ENCODE measurements at regions not wholly inside any gene's neighbourhood (a gene's known extent, or its start where the extent isn't known, plus 50 kb on each side); places are given as distances from the start of the nearest gene placed in this dataset.

DNA sequence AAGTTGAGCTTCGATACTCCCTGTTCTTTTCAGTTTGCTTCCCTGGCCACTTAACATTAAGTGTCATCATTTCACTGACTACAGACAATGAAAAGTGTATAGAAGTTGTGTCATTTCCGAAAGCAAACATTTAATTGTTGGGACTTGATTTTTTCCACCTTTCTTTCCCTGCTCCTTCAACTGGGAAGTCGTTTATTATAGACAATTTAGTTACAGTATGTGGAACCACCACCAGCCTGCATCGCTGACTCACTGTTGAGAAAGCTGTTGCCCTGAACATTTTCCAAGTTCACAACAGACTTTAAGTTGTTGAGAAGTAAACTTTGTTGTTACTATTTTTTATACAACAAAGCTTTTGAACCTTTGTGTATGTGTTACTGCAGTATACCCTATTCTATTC is 788.4 kb upstream of the PRR20A start:
- Histone ChIP-seq H3K27ac (ENCODE audit: low read length) (no peak overlapping the region), H3K4me1 (ENCODE audit: control insufficient read depth, low read depth, low read length) (no peaks in the 10 kb centered on the region), H3K9ac (ENCODE audit: low read length) (no peak overlapping the region), H3K9me3 (ENCODE audit: control insufficient read depth, low read depth, low read length) (no peaks in the 10 kb centered on the region), H3K4me3 (ENCODE audit: low read length) (no peak overlapping the region), H3K36me3 (ENCODE audit: control insufficient read depth, low read depth, low read length) (no peaks in the 10 kb centered on the region), H3K27me3 (ENCODE audit: control insufficient read depth, insufficient read depth, low read length) (no peaks in the 10 kb centered on the region)

DNA sequence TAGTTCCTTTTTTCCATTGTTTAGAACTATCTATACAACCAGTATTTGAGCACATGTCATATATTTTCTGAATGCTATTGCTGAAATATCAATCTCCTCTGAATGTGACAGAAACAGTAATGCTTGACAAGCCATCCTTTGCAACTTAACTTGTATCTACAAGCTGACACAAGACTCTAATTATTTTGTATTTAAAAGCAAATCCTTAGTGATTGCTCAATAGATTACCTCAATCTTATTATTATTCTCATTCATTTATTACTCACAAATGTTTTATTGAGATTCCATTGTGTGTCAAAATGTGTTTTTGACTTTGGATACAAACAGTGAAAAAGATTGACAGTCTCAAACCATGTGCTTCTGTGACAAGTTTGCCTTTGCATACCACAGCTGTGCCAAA is 787.8 kb upstream of the PRR20A start:
- H3K9me3 ChIP-seq (ENCODE audit: control insufficient read depth, low read depth, low read length), result no peaks in the 10 kb centered on the region

DNA sequence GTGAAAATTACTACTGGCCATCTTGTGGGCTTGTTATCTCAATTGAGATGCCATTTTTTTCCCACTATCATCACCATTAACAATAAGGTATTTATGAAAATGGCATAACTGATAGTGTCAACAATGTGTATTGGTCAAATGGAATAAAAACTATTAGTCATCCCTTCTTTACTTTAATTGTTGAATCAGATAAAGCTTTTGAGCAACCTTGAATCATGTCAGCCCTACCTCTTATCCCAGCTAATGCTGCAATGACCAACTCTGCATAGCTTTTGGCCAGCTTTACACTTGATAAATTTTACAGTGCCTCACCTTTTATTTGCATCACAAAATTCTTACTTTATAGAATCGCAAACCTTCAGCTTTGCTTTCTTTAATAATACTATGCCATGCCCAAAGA is 784.0 kb upstream of the PRR20A start:
- H3K4me3 ChIP-seq (ENCODE audit: low read length), result no peak overlapping the region

More for the DNA sequence above, 787.8 kb upstream of the PRR20A start:
- Histone ChIP-seq H3K4me1 (ENCODE audit: control insufficient read depth, low read depth, low read length) (no peaks in the 10 kb centered on the region), H3K27me3 (ENCODE audit: control insufficient read depth, insufficient read depth, low read length) (no peaks in the 10 kb centered on the region), H3K27ac (ENCODE audit: low read length) (no peak overlapping the region), H3K36me3 (ENCODE audit: control insufficient read depth, low read depth, low read length) (no peaks in the 10 kb centered on the region), H3K4me3 (ENCODE audit: low read length) (no peak overlapping the region), H3K9ac (ENCODE audit: low read length) (no peak overlapping the region)

DNA sequence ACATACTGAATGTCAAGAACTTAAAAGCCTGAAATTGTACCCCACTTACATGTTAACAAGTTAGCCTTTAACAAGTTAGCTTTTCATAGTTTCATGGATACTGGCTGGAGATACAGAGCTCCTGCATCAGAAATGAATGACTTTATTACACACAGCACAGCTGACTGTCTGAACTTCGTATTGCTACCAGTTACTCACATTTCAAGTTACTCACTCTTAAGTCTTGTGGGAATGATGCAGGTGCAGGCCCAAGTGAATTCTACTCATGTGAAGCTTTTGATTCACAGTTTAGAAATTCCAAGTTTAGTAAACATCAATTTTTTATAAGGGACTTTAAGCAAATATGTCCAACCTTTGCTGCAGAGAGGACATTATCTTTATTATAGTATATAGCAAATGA is 762.2 kb upstream of the PRR20A start:
- Histone ChIP-seq H3K4me3 (ENCODE audit: low read length) (no peak overlapping the region), H3K9me3 (ENCODE audit: control insufficient read depth, low read depth, low read length) (no peaks in the 10 kb centered on the region), H3K4me1 (ENCODE audit: control insufficient read depth, low read depth, low read length) (no peaks in the 10 kb centered on the region), H3K27ac (ENCODE audit: low read length) (no peak overlapping the region), H3K9ac (ENCODE audit: low read length) (no peak overlapping the region), H3K27me3 (ENCODE audit: control insufficient read depth, insufficient read depth, low read length) (no peaks in the 10 kb centered on the region), H3K36me3 (ENCODE audit: control insufficient read depth, low read depth, low read length) (no peaks in the 10 kb centered on the region)

More for the DNA sequence above, 784.0 kb upstream of the PRR20A start:
- Histone ChIP-seq H3K9ac (ENCODE audit: low read length) (no peak overlapping the region), H3K4me1 (ENCODE audit: control insufficient read depth, low read depth, low read length) (no peaks in the 10 kb centered on the region), H3K36me3 (ENCODE audit: control insufficient read depth, low read depth, low read length) (no peaks in the 10 kb centered on the region), H3K9me3 (ENCODE audit: control insufficient read depth, low read depth, low read length) (no peaks in the 10 kb centered on the region), H3K27me3 (ENCODE audit: control insufficient read depth, insufficient read depth, low read length) (no peaks in the 10 kb centered on the region), H3K27ac (ENCODE audit: low read length) (no peak overlapping the region)

DNA sequence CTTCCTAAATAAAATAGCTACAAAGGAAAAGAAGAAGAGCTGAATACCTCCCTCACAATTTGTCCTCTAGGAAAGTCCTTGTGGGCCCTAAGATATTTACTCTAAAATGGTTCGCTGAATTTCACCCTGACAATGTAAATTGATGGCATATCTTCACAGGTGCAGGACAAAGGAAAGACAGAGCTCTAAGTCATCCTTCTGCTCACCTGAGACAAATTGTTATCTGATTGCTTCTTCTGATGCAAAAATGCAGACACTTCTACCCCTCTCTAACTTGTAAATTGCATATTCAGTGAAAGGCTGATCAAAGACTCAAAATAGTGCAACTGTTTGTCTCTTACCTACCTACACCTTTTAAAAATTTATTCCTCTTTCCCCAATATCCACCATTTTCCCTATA is 747.2 kb upstream of the PRR20A start:
- Histone ChIP-seq H3K27me3 (ENCODE audit: control insufficient read depth, insufficient read depth, low read length) (no peaks in the 10 kb centered on the region), H3K9ac (ENCODE audit: low read length) (no peak overlapping the region), H3K9me3 (ENCODE audit: control insufficient read depth, low read depth, low read length) (peaks cover 11% of the 10 kb centered on the region)

DNA sequence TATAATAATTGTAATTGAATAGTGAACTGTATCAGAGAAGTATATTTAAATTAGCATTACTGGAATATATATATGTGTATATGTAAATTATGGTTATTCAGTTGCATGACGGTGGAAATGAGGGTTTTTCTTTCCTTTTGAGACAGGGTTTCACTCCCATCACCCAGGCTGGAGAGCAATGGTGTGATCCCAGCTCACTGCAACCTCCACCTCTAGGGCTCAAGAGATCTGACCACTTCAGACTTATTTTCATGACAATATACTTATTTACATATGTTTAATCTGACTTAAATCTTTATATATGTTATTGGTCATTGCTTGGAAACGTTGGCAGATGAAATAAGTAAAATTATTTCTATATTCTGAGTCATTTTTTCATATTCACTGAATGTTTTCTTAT is 744.4 kb upstream of the PRR20A start:
- peaks cover 3% of the 10 kb centered on the region for H3K9me3 ChIP-seq (ENCODE audit: control insufficient read depth, low read depth, low read length)
- no peak overlapping the region for H3K9ac ChIP-seq (ENCODE audit: low read length)
- H3K27me3 ChIP-seq (ENCODE audit: control insufficient read depth, insufficient read depth, low read length), result no peaks in the 10 kb centered on the region
- peaks cover 20% of the 10 kb centered on the region for H3K4me1 ChIP-seq (ENCODE audit: control insufficient read depth, low read depth, low read length)
- H3K27ac ChIP-seq (ENCODE audit: low read length), result no peak overlapping the region
- H3K36me3 ChIP-seq (ENCODE audit: control insufficient read depth, low read depth, low read length), result no peaks in the 10 kb centered on the region
- H3K4me3 ChIP-seq (ENCODE audit: low read length), result no peak overlapping the region

More for the DNA sequence above, 747.2 kb upstream of the PRR20A start:
- Histone ChIP-seq H3K4me3 (ENCODE audit: low read length) (no peak overlapping the region), H3K36me3 (ENCODE audit: control insufficient read depth, low read depth, low read length) (no peaks in the 10 kb centered on the region), H3K27ac (ENCODE audit: low read length) (no peak overlapping the region), H3K4me1 (ENCODE audit: control insufficient read depth, low read depth, low read length) (peaks cover 20% of the 10 kb centered on the region)

DNA sequence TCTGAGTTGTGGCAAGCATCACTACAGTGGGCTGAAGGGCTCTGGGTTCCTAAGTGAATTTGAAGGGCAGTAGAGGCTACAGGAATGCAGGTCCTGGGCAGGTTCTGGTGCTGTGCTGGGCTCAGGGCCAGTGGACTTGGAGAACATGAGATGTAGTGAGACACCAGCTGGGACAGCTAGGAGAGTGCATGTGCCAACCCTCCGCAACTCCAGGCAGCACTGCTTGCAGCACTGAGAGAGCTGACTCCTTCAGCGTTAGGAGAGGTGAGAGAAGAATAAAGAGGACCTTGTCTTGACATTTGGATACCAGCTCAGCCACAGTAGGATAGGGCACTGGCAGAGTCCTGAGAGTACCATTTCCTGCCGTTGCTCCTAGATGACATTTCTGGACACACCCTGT is 739.9 kb upstream of the PRR20A start:
- H3K27me3 ChIP-seq (ENCODE audit: control insufficient read depth, insufficient read depth, low read length), result no peaks in the 10 kb centered on the region
- no peaks in the 10 kb centered on the region for H3K9me3 ChIP-seq (ENCODE audit: control insufficient read depth, low read depth, low read length)
- H3K4me3 ChIP-seq (ENCODE audit: low read length), result no peak overlapping the region
- no peaks in the 10 kb centered on the region for H3K36me3 ChIP-seq (ENCODE audit: control insufficient read depth, low read depth, low read length)
- no peak overlapping the region for H3K9ac ChIP-seq (ENCODE audit: low read length)
- no peak overlapping the region for H3K27ac ChIP-seq (ENCODE audit: low read length)
- H3K4me1 ChIP-seq (ENCODE audit: control insufficient read depth, low read depth, low read length), result peaks cover 5% of the 10 kb centered on the region

DNA sequence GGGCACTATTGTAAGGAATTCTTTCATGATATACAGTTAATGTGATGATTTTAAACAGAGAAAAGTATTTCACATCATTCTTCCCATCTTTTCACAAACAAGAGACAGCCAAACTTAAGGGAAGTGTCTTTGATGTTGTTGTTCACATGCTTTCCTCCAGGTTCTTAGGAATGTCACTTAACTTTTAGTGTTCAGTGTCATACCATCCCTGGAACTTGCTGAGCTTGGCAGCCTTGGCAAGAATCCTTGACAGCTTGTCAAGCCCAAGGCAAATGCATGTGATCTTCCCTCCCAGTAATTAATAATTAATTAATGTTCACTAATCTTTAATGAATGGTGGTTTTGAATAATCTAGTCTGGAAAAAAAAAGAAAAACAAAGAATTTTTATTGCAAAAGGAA is 727.9 kb upstream of the PRR20A start:
- Histone ChIP-seq H3K36me3 (ENCODE audit: control insufficient read depth, low read depth, low read length) (no peaks in the 10 kb centered on the region), H3K9ac (ENCODE audit: low read length) (no peak overlapping the region), H3K27me3 (ENCODE audit: control insufficient read depth, insufficient read depth, low read length) (no peaks in the 10 kb centered on the region), H3K27ac (ENCODE audit: low read length) (no peak overlapping the region), H3K4me3 (ENCODE audit: low read length) (no peak overlapping the region), H3K4me1 (ENCODE audit: control insufficient read depth, low read depth, low read length) (no peaks in the 10 kb centered on the region), H3K9me3 (ENCODE audit: control insufficient read depth, low read depth, low read length) (no peaks in the 10 kb centered on the region)

DNA sequence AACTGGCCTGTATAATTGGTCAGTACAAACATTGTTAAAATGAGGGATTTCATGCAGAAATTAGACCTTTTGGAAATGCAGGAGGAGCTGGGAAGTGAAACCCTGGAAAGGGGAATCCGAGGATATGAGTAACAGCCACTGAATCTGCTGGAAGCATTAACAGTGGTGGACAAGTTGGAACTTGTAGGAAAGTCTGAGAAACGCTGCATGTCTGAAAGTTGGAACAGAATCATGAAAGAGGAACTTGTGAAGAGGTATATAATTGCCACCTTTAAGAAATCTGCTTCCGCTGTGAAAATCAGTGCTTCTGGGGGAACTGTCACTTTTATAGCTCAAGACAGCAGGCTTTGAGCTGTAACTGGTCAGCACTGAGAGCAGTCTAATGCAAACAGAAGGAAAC is 716.5 kb upstream of the PRR20A start:
- Histone ChIP-seq H3K9ac (ENCODE audit: low read length) (no peak overlapping the region), H3K36me3 (ENCODE audit: control insufficient read depth, low read depth, low read length) (no peaks in the 10 kb centered on the region), H3K9me3 (ENCODE audit: control insufficient read depth, low read depth, low read length) (no peaks in the 10 kb centered on the region), H3K4me1 (ENCODE audit: control insufficient read depth, low read depth, low read length) (no peaks in the 10 kb centered on the region), H3K27ac (ENCODE audit: low read length) (no peak overlapping the region), H3K27me3 (ENCODE audit: control insufficient read depth, insufficient read depth, low read length) (no peaks in the 10 kb centered on the region), H3K4me3 (ENCODE audit: low read length) (no peak overlapping the region)

DNA sequence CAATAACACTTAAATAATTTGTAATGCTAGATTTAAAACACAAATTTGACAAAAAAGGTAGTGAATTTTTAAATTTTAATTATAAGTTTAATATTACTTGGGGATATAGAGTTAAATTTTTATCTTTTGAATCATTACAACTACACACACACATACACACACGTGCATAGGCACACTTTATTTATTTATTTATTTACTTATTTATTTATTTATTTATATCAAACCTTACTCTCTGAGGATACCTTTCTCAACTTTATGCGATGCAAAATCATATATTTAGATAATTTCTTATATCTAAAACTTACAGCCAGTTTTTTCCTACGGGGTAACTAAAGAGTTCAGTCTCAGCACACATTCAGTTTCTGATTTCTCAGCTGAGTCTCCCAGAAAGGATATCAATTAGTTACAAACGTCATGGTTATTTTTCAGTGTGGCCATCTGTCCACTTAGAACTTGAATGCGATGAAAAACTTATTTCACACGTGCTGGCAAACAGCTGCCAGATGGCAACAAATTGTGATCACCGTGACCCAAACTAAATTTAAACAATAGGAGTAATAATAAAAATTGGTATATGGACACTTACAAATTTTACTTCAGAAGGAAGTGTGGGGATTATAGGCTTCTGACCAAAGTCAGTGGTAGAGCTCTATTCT is 683.1 kb upstream of the PRR20A start:
- H3K4me1 ChIP-seq (ENCODE audit: control insufficient read depth, low read depth, low read length), result no peaks in the 10 kb centered on the region
- H3K27ac ChIP-seq (ENCODE audit: low read length), result no peak overlapping the region
- no peaks in the 10 kb centered on the region for H3K9me3 ChIP-seq (ENCODE audit: control insufficient read depth, low read depth, low read length)
- no peaks in the 10 kb centered on the region for H3K27me3 ChIP-seq (ENCODE audit: control insufficient read depth, insufficient read depth, low read length)
- H3K4me3 ChIP-seq (ENCODE audit: low read length), result no peak overlapping the region
- H3K9ac ChIP-seq (ENCODE audit: low read length), result no peak overlapping the region
- no peaks in the 10 kb centered on the region for H3K36me3 ChIP-seq (ENCODE audit: control insufficient read depth, low read depth, low read length)

DNA sequence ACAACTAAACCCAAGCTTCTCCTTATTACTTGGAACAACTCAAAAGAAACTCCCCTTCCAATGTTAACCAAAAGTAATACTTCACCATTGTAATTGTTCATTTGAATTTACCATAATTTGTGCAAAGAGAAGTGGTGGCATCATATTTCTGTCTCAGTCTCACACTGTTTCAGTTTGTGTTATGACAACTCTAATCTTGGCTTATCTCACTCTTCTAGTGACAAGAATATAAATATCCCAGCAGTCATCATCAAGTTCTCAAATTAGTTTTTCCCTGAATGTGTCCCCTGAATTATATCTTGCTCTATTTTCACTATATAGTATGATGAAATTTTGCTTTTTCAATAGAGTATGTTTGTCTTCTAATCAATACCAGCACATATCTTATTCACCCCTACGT is 681.4 kb upstream of the PRR20A start:
- Histone ChIP-seq H3K4me3 (ENCODE audit: low read length) (no peak overlapping the region), H3K27me3 (ENCODE audit: control insufficient read depth, insufficient read depth, low read length) (no peaks in the 10 kb centered on the region), H3K4me1 (ENCODE audit: control insufficient read depth, low read depth, low read length) (no peaks in the 10 kb centered on the region), H3K9me3 (ENCODE audit: control insufficient read depth, low read depth, low read length) (no peaks in the 10 kb centered on the region), H3K36me3 (ENCODE audit: control insufficient read depth, low read depth, low read length) (no peaks in the 10 kb centered on the region), H3K9ac (ENCODE audit: low read length) (no peak overlapping the region), H3K27ac (ENCODE audit: low read length) (no peak overlapping the region)

DNA sequence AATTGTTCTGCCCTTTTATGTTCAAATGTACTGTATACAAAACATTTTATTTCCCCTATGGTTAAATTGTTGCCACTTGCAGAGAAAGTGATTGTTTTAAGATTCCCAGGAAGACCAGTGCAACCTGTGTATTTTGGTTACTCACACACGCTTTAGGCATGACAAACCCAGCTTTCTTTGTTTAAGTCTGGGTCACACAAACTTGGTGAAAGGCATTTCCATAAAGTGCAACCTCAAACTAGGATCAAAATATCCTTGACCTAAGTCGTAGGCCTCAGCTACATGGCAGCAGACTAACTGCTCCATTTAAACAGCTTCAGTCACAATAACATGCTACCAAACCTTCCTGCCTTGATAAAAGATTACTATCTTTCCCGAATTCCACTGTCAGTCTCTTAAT is 639.0 kb upstream of the PRR20A start:
- H3K9me3 ChIP-seq (ENCODE audit: control insufficient read depth, low read depth, low read length), result no peaks in the 10 kb centered on the region
- no peaks in the 10 kb centered on the region for H3K36me3 ChIP-seq (ENCODE audit: control insufficient read depth, low read depth, low read length)
- no peak overlapping the region for H3K4me3 ChIP-seq (ENCODE audit: low read length)
- no peaks in the 10 kb centered on the region for H3K27me3 ChIP-seq (ENCODE audit: control insufficient read depth, insufficient read depth, low read length)
- H3K9ac ChIP-seq (ENCODE audit: low read length), result no peak overlapping the region
- no peaks in the 10 kb centered on the region for H3K4me1 ChIP-seq (ENCODE audit: control insufficient read depth, low read depth, low read length)
- H3K27ac ChIP-seq (ENCODE audit: low read length), result no peak overlapping the region
